ENCODE measurements at regions not wholly inside any gene's neighbourhood (a gene's known extent, or its start where the extent isn't known, plus 50 kb on each side); places are given as distances from the start of the nearest gene placed in this dataset.
"Not testable (repeated sequence)": the region's sequence is repeated elsewhere in the genome, so short reads cannot be mapped to it uniquely, and the experiment has no call there.

GRCh38 chr9:33659921-33660320 lies 135.4 kb upstream of the PRSS3 start:
- H3K9me3 ChIP-seq (ENCODE audit: control insufficient read depth in 2 of 2, insufficient read depth in 1 of 2, low read depth in 1 of 2, low read length in 1 of 2): no peaks in the 10 kb centered on the region
- WGBS, 2 donors: 58 to 74% methylated on average over 1 of the region's 1 CpG
- no peaks in the 10 kb centered on the region for H3K36me3 ChIP-seq (ENCODE audit: control insufficient read depth in 2 of 2, insufficient read depth in 2 of 2, low read length in 1 of 2)
- no peak overlapping the region for H3K27ac ChIP-seq (ENCODE audit: low read depth in 2 of 2, low read length in 1 of 2)
- H3K4me1 ChIP-seq (ENCODE audit: control insufficient read depth in 2 of 2, insufficient read depth in 2 of 2, low read length in 1 of 2): no peaks in the 10 kb centered on the region
- no peaks in the 10 kb centered on the region for H3K27me3 ChIP-seq (ENCODE audit: control insufficient read depth in 1 of 2, insufficient read depth in 2 of 2, low read length in 2 of 2)
- H3K4me3 ChIP-seq (ENCODE audit: low read depth in 1 of 2, low read length in 2 of 2): no peak overlapping the region

- H3K36me3 ChIP-seq (ENCODE audit: control insufficient read depth in 2 of 2, insufficient read depth in 2 of 2, low read length in 1 of 2): no peaks in the 10 kb centered on the region
- no peaks in the 10 kb centered on the region for H3K27me3 ChIP-seq (ENCODE audit: control insufficient read depth in 1 of 2, insufficient read depth in 2 of 2, low read length in 2 of 2)
- H3K9me3 ChIP-seq (ENCODE audit: control insufficient read depth in 2 of 2, insufficient read depth in 1 of 2, low read depth in 1 of 2, low read length in 1 of 2): no peaks in the 10 kb centered on the region
- H3K4me1 ChIP-seq (ENCODE audit: control insufficient read depth in 2 of 2, insufficient read depth in 2 of 2, low read length in 1 of 2): no peaks in the 10 kb centered on the region
- H3K4me3 ChIP-seq (ENCODE audit: low read depth in 1 of 2, low read length in 2 of 2): no peak overlapping the region
- H3K27ac ChIP-seq (ENCODE audit: low read depth in 2 of 2, low read length in 1 of 2): no peak overlapping the region
- WGBS, 2 donors: 78% methylated on average over 3 of the region's 3 CpGs
These were observed 134.6 kb upstream of the PRSS3 start for GRCh38 chr9:33660772-33661171.

GRCh38 chr9:33661176-33661575 lies 134.2 kb upstream of the PRSS3 start:
- H3K27ac ChIP-seq (ENCODE audit: low read depth in 2 of 2, low read length in 1 of 2): no peak overlapping the region
- H3K27me3 ChIP-seq (ENCODE audit: control insufficient read depth in 1 of 2, insufficient read depth in 2 of 2, low read length in 2 of 2): no peaks in the 10 kb centered on the region
- 66 to 70% methylated on average over 3 of the region's 3 CpGs for WGBS, 2 donors
- no peaks in the 10 kb centered on the region for H3K36me3 ChIP-seq (ENCODE audit: control insufficient read depth in 2 of 2, insufficient read depth in 2 of 2, low read length in 1 of 2)
- H3K9me3 ChIP-seq (ENCODE audit: control insufficient read depth in 2 of 2, insufficient read depth in 1 of 2, low read depth in 1 of 2, low read length in 1 of 2): no peaks in the 10 kb centered on the region
- H3K4me3 ChIP-seq (ENCODE audit: low read depth in 1 of 2, low read length in 2 of 2): no peak overlapping the region
- H3K4me1 ChIP-seq (ENCODE audit: control insufficient read depth in 2 of 2, insufficient read depth in 2 of 2, low read length in 1 of 2): no peaks in the 10 kb centered on the region

- H3K4me3 ChIP-seq (ENCODE audit: low read depth in 1 of 2, low read length in 2 of 2): no peak overlapping the region
- no peak overlapping the region for H3K27ac ChIP-seq (ENCODE audit: low read depth in 2 of 2, low read length in 1 of 2)
- no peaks in the 10 kb centered on the region for H3K27me3 ChIP-seq (ENCODE audit: control insufficient read depth in 1 of 2, insufficient read depth in 2 of 2, low read length in 2 of 2)
- no peaks in the 10 kb centered on the region for H3K36me3 ChIP-seq (ENCODE audit: control insufficient read depth in 2 of 2, insufficient read depth in 2 of 2, low read length in 1 of 2)
- no peaks in the 10 kb centered on the region for H3K9me3 ChIP-seq (ENCODE audit: control insufficient read depth in 2 of 2, insufficient read depth in 1 of 2, low read depth in 1 of 2, low read length in 1 of 2)
- WGBS, 2 donors: 62 to 68% methylated on average over 1 of the region's 1 CpG
- no peaks in the 10 kb centered on the region for H3K4me1 ChIP-seq (ENCODE audit: control insufficient read depth in 2 of 2, insufficient read depth in 2 of 2, low read length in 1 of 2)
These were observed 132.5 kb upstream of the PRSS3 start for GRCh38 chr9:33662871-33663270.

- H3K4me1 ChIP-seq (ENCODE audit: control insufficient read depth in 2 of 2, insufficient read depth in 2 of 2, low read length in 1 of 2); H3K36me3 ChIP-seq (ENCODE audit: control insufficient read depth in 2 of 2, insufficient read depth in 2 of 2, low read length in 1 of 2); H3K27me3 ChIP-seq (ENCODE audit: control insufficient read depth in 1 of 2, insufficient read depth in 2 of 2, low read length in 2 of 2); H3K9me3 ChIP-seq (ENCODE audit: control insufficient read depth in 2 of 2, insufficient read depth in 1 of 2, low read depth in 1 of 2, low read length in 1 of 2): not testable (repeated sequence)
- Histone ChIP-seq H3K4me3 (ENCODE audit: low read depth in 1 of 2, low read length in 2 of 2) (peak overlapping the region; percentile 50 to 57), H3K27ac (ENCODE audit: low read depth in 2 of 2, low read length in 1 of 2) (peak overlapping the region; percentile 59 to 67)
- 36 to 37% methylated on average over 8 of the region's 8 CpGs for WGBS, 2 donors
These were observed 119.1 kb upstream of the PRSS3 start for GRCh38 chr9:33676194-33676745.

GRCh38 chr9:33676746-33677505 lies 118.4 kb upstream of the PRSS3 start:
- Histone ChIP-seq H3K4me1 (ENCODE audit: control insufficient read depth in 2 of 2, insufficient read depth in 2 of 2, low read length in 1 of 2) (no peaks in the 10 kb centered on the region), H3K27ac (ENCODE audit: low read depth in 2 of 2, low read length in 1 of 2) (peak overlapping the region; percentile 59 to 67), H3K27me3 (ENCODE audit: control insufficient read depth in 1 of 2, insufficient read depth in 2 of 2, low read length in 2 of 2) (peaks cover 0 to 3% of the 10 kb centered on the region in 2 donors), H3K4me3 (ENCODE audit: low read depth in 1 of 2, low read length in 2 of 2) (peak overlapping the region; percentile 50 to 57), H3K36me3 (ENCODE audit: control insufficient read depth in 2 of 2, insufficient read depth in 2 of 2, low read length in 1 of 2) (no peaks in the 10 kb centered on the region), H3K9me3 (ENCODE audit: control insufficient read depth in 2 of 2, insufficient read depth in 1 of 2, low read depth in 1 of 2, low read length in 1 of 2) (no peaks in the 10 kb centered on the region)
- 1% methylated on average over 54 to 78 of the region's 78 CpGs for WGBS, 2 donors

GRCh38 chr9:33677506-33677809 lies 117.9 kb upstream of the PRSS3 start:
- Histone ChIP-seq H3K36me3 (ENCODE audit: control insufficient read depth in 2 of 2, insufficient read depth in 2 of 2, low read length in 1 of 2) (no peaks in the 10 kb centered on the region), H3K27ac (ENCODE audit: low read depth in 2 of 2, low read length in 1 of 2) (no peak overlapping the region), H3K4me3 (ENCODE audit: low read depth in 1 of 2, low read length in 2 of 2) (peak overlapping the region in 1 of 2 donors; percentile 50), H3K27me3 (ENCODE audit: control insufficient read depth in 1 of 2, insufficient read depth in 2 of 2, low read length in 2 of 2) (peaks cover 0 to 3% of the 10 kb centered on the region in 2 donors), H3K4me1 (ENCODE audit: control insufficient read depth in 2 of 2, insufficient read depth in 2 of 2, low read length in 1 of 2) (no peaks in the 10 kb centered on the region), H3K9me3 (ENCODE audit: control insufficient read depth in 2 of 2, insufficient read depth in 1 of 2, low read depth in 1 of 2, low read length in 1 of 2) (no peaks in the 10 kb centered on the region)
- 41 to 45% methylated on average over 3 of the region's 3 CpGs for WGBS, 2 donors

GRCh38 chr9:33677961-33678360 lies 117.4 kb upstream of the PRSS3 start:
- 87 to 90% methylated on average over 3 of the region's 3 CpGs for WGBS, 2 donors
- Histone ChIP-seq H3K27me3 (ENCODE audit: control insufficient read depth in 1 of 2, insufficient read depth in 2 of 2, low read length in 2 of 2) (peaks cover 0 to 3% of the 10 kb centered on the region in 2 donors), H3K4me3 (ENCODE audit: low read depth in 1 of 2, low read length in 2 of 2) (no peak overlapping the region), H3K36me3 (ENCODE audit: control insufficient read depth in 2 of 2, insufficient read depth in 2 of 2, low read length in 1 of 2) (no peaks in the 10 kb centered on the region), H3K9me3 (ENCODE audit: control insufficient read depth in 2 of 2, insufficient read depth in 1 of 2, low read depth in 1 of 2, low read length in 1 of 2) (no peaks in the 10 kb centered on the region), H3K27ac (ENCODE audit: low read depth in 2 of 2, low read length in 1 of 2) (no peak overlapping the region), H3K4me1 (ENCODE audit: control insufficient read depth in 2 of 2, insufficient read depth in 2 of 2, low read length in 1 of 2) (no peaks in the 10 kb centered on the region)

- WGBS, 2 donors: 90 to 93% methylated on average over 3 of the region's 3 CpGs
- H3K36me3 ChIP-seq (ENCODE audit: control insufficient read depth in 2 of 2, insufficient read depth in 2 of 2, low read length in 1 of 2): no peaks in the 10 kb centered on the region
- no peaks in the 10 kb centered on the region for H3K27me3 ChIP-seq (ENCODE audit: control insufficient read depth in 1 of 2, insufficient read depth in 2 of 2, low read length in 2 of 2)
These were observed 112.8 kb upstream of the PRSS3 start for GRCh38 chr9:33682551-33682950.

GRCh38 chr9:33684831-33685230 lies 110.5 kb upstream of the PRSS3 start:
- H3K4me1 ChIP-seq (ENCODE audit: control insufficient read depth in 2 of 2, insufficient read depth in 2 of 2, low read length in 1 of 2): no peaks in the 10 kb centered on the region
- H3K4me3 ChIP-seq (ENCODE audit: low read depth in 1 of 2, low read length in 2 of 2): no peak overlapping the region
- no peak overlapping the region for H3K27ac ChIP-seq (ENCODE audit: low read depth in 2 of 2, low read length in 1 of 2)
- no peaks in the 10 kb centered on the region for H3K36me3 ChIP-seq (ENCODE audit: control insufficient read depth in 2 of 2, insufficient read depth in 2 of 2, low read length in 1 of 2)
- no peaks in the 10 kb centered on the region for H3K9me3 ChIP-seq (ENCODE audit: control insufficient read depth in 2 of 2, insufficient read depth in 1 of 2, low read depth in 1 of 2, low read length in 1 of 2)
- no peaks in the 10 kb centered on the region for H3K27me3 ChIP-seq (ENCODE audit: control insufficient read depth in 1 of 2, insufficient read depth in 2 of 2, low read length in 2 of 2)

More at GRCh38 chr9:33682551-33682950, 112.8 kb upstream of the PRSS3 start:
- Histone ChIP-seq H3K4me3 (ENCODE audit: low read depth in 1 of 2, low read length in 2 of 2) (no peak overlapping the region), H3K27ac (ENCODE audit: low read depth in 2 of 2, low read length in 1 of 2) (no peak overlapping the region), H3K9me3 (ENCODE audit: control insufficient read depth in 2 of 2, insufficient read depth in 1 of 2, low read depth in 1 of 2, low read length in 1 of 2) (no peaks in the 10 kb centered on the region), H3K4me1 (ENCODE audit: control insufficient read depth in 2 of 2, insufficient read depth in 2 of 2, low read length in 1 of 2) (no peaks in the 10 kb centered on the region)
